DOHH2 (cell line): ENCODE measurements at regions not wholly inside any gene's neighbourhood (a gene's known extent, or its start where the extent isn't known, plus 50 kb on each side); places are given as distances from the start of the nearest gene placed in this dataset.

Experiments
- H3F3A ChIP-seq: fragments of 200-600 bp; sonication (generic), shearing (Covaris generic); 2 replicates; pipeline ENCODE4 v1.6.0; 2016; ENCODE audit warnings: antibody characterized with exemption, mild to moderate bottlenecking; ENCODE audit not compliant: control insufficient read depth, insufficient read depth
- H3K27ac ChIP-seq: fragments of 200-600 bp; sonication (generic); 2 replicates; pipeline ENCODE4 v1.5.1; 2014; ENCODE audit warnings: low read depth, mild to moderate bottlenecking, low read length, moderate library complexity
- H3K27me3 ChIP-seq: fragments of 200-600 bp; sonication (generic); 2 replicates; pipeline ENCODE4 v1.6.1; 2014; ENCODE audit warnings: mild to moderate bottlenecking, low read length, mixed read lengths; ENCODE audit not compliant: control insufficient read depth
- H3K36me3 ChIP-seq: fragments of 200-600 bp; sonication (generic); 2 replicates; pipeline ENCODE4 v1.6.1; 2014; ENCODE audit warnings: mild to moderate bottlenecking, low read length, moderate library complexity, mixed read lengths; ENCODE audit not compliant: control insufficient read depth
- H3K4me1 ChIP-seq: fragments of 200-600 bp; sonication (generic); 2 replicates; pipeline ENCODE4 v1.6.1; 2014; ENCODE audit warnings: mild to moderate bottlenecking, low read length, mixed read lengths; ENCODE audit not compliant: control insufficient read depth
- H3K4me2 ChIP-seq: fragments of 200-600 bp; sonication (generic); 2 replicates; pipeline ENCODE4 v1.6.0; 2014; ENCODE audit warnings: mild to moderate bottlenecking, low read length, moderate library complexity
- H3K4me3 ChIP-seq: fragments of 200-600 bp; sonication (generic); 2 replicates; pipeline ENCODE4 v1.5.1; 2014; ENCODE audit warnings: mild to moderate bottlenecking, low read length, mixed read lengths
- H3K79me2 ChIP-seq: fragments of 200-600 bp; sonication (generic); 2 replicates; pipeline ENCODE4 v1.6.1; 2014; ENCODE audit warnings: mild to moderate bottlenecking, low read length, mixed read lengths; ENCODE audit not compliant: control insufficient read depth
- H3K9me2 ChIP-seq: fragments of 200-600 bp; sonication (generic); replicated peaks from 2 replicates; pipeline ENCODE4 v1.6.1; 2014; ENCODE audit warnings: mild to moderate bottlenecking, low read length, mixed read lengths; ENCODE audit not compliant: control insufficient read depth
- H3K9me3 ChIP-seq: fragments of 200-600 bp; sonication (generic); 2 replicates; pipeline ENCODE4 v1.6.1; 2014; ENCODE audit warnings: antibody characterized with exemption, low read length, mixed read lengths; ENCODE audit not compliant: control insufficient read depth, insufficient read depth
- H4K20me1 ChIP-seq: fragments of 200-600 bp; sonication (generic); 2 replicates; pipeline ENCODE4 v1.6.0; 2014; ENCODE audit warnings: low read depth, mild to moderate bottlenecking, antibody characterized with exemption, low read length, moderate library complexity; ENCODE audit not compliant: control insufficient read depth, insufficient read depth
- CTCF ChIP-seq: fragments of 200-600 bp; sonication (generic); IDR thresholded peaks from one replicate; pipeline ENCODE4 v1.5.1; 2014; ENCODE audit warnings: antibody characterized with exemption, mild to moderate bottlenecking, low read depth, low read length; ENCODE audit not compliant: poor library complexity, severe bottlenecking
- EZH2phosphoT487 ChIP-seq: fragments of 200-600 bp; sonication (generic); IDR thresholded peaks from 2 replicates; pipeline ENCODE4 v1.6.1; 2017; ENCODE audit warnings: borderline replicate concordance, mild to moderate bottlenecking, antibody characterized with exemption, low read length, moderate library complexity, mixed read lengths

- no peaks in the 10 kb centered on the region for H3K9me2 ChIP-seq
- H3K4me3 ChIP-seq: no peak overlapping the region
- H3K79me2 ChIP-seq: no peaks in the 10 kb centered on the region
- TF ChIP-seq CTCF (no peak), EZH2phosphoT487 (no peak)
- H3F3A ChIP-seq: no peaks in the 10 kb centered on the region
- H3K27me3 ChIP-seq: no peaks in the 10 kb centered on the region
- H3K4me1 ChIP-seq: no peaks in the 10 kb centered on the region
- H3K36me3 ChIP-seq: no peaks in the 10 kb centered on the region
- H3K9me3 ChIP-seq: no peaks in the 10 kb centered on the region
- no peaks in the 10 kb centered on the region for H4K20me1 ChIP-seq
- H3K4me2 ChIP-seq: no peak overlapping the region
- no peak overlapping the region for H3K27ac ChIP-seq
These were observed 536.0 kb upstream of the WWC1 start for GRCh38 chr5:167755420-167755819.

GRCh38 chr5:167759057-167759821, 532.2 kb upstream of the WWC1 start:
- TF ChIP-seq EZH2phosphoT487 (no peak), CTCF (no peak)
- Histone ChIP-seq H3K9me2 (no peaks in the 10 kb centered on the region), H4K20me1 (no peaks in the 10 kb centered on the region), H3K4me3 (no peak overlapping the region), H3K27ac (no peak overlapping the region), H3F3A (no peaks in the 10 kb centered on the region), H3K36me3 (no peaks in the 10 kb centered on the region), H3K9me3 (no peaks in the 10 kb centered on the region), H3K27me3 (no peaks in the 10 kb centered on the region), H3K4me1 (no peaks in the 10 kb centered on the region), H3K4me2 (no peak overlapping the region), H3K79me2 (no peaks in the 10 kb centered on the region)

- Histone ChIP-seq H3K4me2 (no peak overlapping the region), H3K79me2 (no peaks in the 10 kb centered on the region), H3K36me3 (no peaks in the 10 kb centered on the region), H3K9me2 (no peaks in the 10 kb centered on the region), H3K4me3 (no peak overlapping the region), H3K27me3 (no peaks in the 10 kb centered on the region), H4K20me1 (no peaks in the 10 kb centered on the region), H3K4me1 (no peaks in the 10 kb centered on the region), H3K9me3 (no peaks in the 10 kb centered on the region), H3F3A (no peaks in the 10 kb centered on the region), H3K27ac (no peak overlapping the region)
- TF ChIP-seq CTCF: no peak
- TF ChIP-seq EZH2phosphoT487: no peak
These were observed 527.7 kb upstream of the WWC1 start for GRCh38 chr5:167763772-167764171.
